Lung (tissue), 11 donors: ENCODE measurements at regions not wholly inside any gene's neighbourhood (a gene's known extent, or its start where the extent isn't known, plus 50 kb on each side); places are given as distances from the start of the nearest gene placed in this dataset.

Source experiments
- ATAC-seq: fragments of 200-7000 bp; cut with Tn5 transposase; one replicate; pipeline ENCODE4 v1.9.1; 2020; ENCODE audit warnings: moderate number of reproducible peaks; ENCODE audit not compliant: insufficient read depth, low FRiP score
- DNase-seq, 3 donors: peaks; one replicate each; pipeline ENCODE4 v3.0.0-alpha.2; 2013 to 2017
- H3K27ac ChIP-seq, 2 donors: one replicate each; pipeline ENCODE4 v1.5.1; 2013; ENCODE audit warnings: mild to moderate bottlenecking in 2 of 2, moderate library complexity in 2 of 2, control low read depth in 1 of 2, inconsistent platforms in 1 of 2, low read depth in 1 of 2, low read length in 1 of 2
- H3K27me3 ChIP-seq, 3 donors: one replicate each; pipeline ENCODE4 v1.5.1; 2013; ENCODE audit warnings: low read length in 2 of 3; ENCODE audit not compliant: control insufficient read depth in 3 of 3, insufficient read depth in 3 of 3
- H3K36me3 ChIP-seq, 4 donors: one replicate each; pipeline ENCODE4 v1.5.1; 2013; ENCODE audit warnings: low read length in 4 of 4, mild to moderate bottlenecking in 1 of 4, moderate library complexity in 1 of 4; ENCODE audit not compliant: control insufficient read depth in 4 of 4, insufficient read depth in 4 of 4
- H3K4me1 ChIP-seq, 5 donors: one replicate each; pipeline ENCODE4 v1.5.1; 2013; ENCODE audit warnings: low read length in 5 of 5, mild to moderate bottlenecking in 2 of 5, moderate library complexity in 1 of 5; ENCODE audit not compliant: control insufficient read depth in 5 of 5, insufficient read depth in 5 of 5
- H3K4me3 ChIP-seq: one replicate; pipeline ENCODE4 v1.5.1; 2013; ENCODE audit warnings: mild to moderate bottlenecking, control low read depth, moderate library complexity
- H3K9ac ChIP-seq, 2 donors: one replicate each; pipeline ENCODE4 v1.5.1; 2013; ENCODE audit warnings: low read length in 2 of 2, control low read depth in 1 of 2; ENCODE audit not compliant: insufficient read depth in 1 of 2
- H3K9me3 ChIP-seq, 4 donors: one replicate each; pipeline ENCODE4 v1.5.1; 2013; ENCODE audit warnings: low read length in 3 of 4, mild to moderate bottlenecking in 1 of 4, moderate library complexity in 1 of 4; ENCODE audit not compliant: control insufficient read depth in 4 of 4, insufficient read depth in 3 of 4
- CTCF ChIP-seq: IDR thresholded peaks from 2 replicates; pipeline ENCODE4 v1.5.1; 2012; ENCODE audit warnings: mild to moderate bottlenecking; ENCODE audit errors: control extremely low read depth, extremely low read depth
- WGBS, 2 donors: extraction: QIAGEN DNeasy Blood & Tissue Kit; methylation state at CpG; one replicate each; pipeline ENCODE4 v1.1.7; 2013; 5-methylcytosine and 5-hydroxymethylcytosine counted together
- donor health status: control.
- donor health status: control.
- donor health status: Bipolar disorder and iron deficiency.
- donor health status: healthy.
- donor health status: DM: yes; HTN: yes; CAD: no.

DNA sequence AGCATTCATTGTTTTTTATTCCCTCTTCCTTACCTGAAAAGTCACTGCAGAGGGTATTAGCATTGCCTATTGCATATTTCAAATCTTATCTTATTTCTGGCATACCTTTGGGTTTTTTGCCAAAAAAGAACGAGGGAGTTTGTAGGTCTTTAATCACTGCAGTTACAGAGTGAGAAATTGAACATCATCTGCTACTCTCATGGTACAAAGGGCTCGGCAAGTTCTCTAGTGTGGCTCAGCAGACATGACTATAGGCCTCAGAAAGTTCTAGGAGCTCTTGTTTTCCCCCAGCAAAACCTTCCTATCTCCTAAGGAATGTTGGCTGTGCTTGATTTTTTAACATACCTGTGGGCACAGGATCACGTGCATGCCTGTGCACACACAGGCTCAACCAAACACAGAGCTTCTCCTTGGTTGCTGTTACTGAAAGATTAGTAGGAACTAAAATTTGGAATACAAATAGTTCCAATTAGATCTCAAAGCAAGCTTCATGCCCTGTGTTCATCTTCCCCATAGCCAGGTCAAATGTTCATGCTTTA lies 69.7 kb downstream of the CCDC185 start:
- Histone ChIP-seq H3K27ac (no peak overlapping the region), H3K4me1 (peaks cover 0 to 14% (median 4%) of the 10 kb centered on the region in 5 donors), H3K27me3 (no peaks in the 10 kb centered on the region), H3K4me3 (no peak overlapping the region), H3K36me3 (no peaks in the 10 kb centered on the region), H3K9me3 (peaks cover 0 to 2% (median 0%) of the 10 kb centered on the region in 4 donors), H3K9ac (no peak overlapping the region)
- no peak for ATAC-seq
- WGBS, 2 donors, result 53 to 77% methylated on average over 3 of the region's 3 CpGs
- no peak for TF ChIP-seq CTCF
- no peak for DNase-seq

DNA sequence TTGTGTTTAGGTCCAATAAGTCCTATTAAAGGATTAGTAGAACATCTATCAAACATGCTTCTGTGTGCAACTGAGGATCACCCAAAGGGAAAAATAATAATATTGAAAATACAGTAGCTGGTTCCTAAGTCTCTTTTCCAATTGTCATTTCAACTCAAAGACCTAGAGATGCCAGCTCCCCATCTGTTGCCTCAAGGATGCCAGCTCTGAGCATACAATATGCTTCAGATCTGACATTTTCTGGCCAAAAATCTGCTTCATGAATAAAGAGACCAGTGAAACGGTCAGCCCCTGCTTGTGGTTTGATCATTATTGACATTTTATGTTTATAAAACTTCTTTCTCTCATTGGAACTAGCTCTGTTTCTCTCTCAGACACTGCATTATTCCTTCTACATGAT lies 72.9 kb downstream of the CCDC185 start:
- no peaks in the 10 kb centered on the region for H3K27me3 ChIP-seq
- H3K27ac ChIP-seq, result no peak overlapping the region
- TF ChIP-seq CTCF, result no peak
- H3K9me3 ChIP-seq, result peaks cover 0 to 2% (median 0%) of the 10 kb centered on the region in 4 donors
- ATAC-seq (no peak), DNase-seq (no peak)
- peaks cover 0 to 14% (median 0%) of the 10 kb centered on the region in 5 donors for H3K4me1 ChIP-seq
- WGBS, 2 donors, result 63 to 71% methylated on average over 1 of the region's 1 CpG
- H3K9ac ChIP-seq, result no peak overlapping the region
- H3K36me3 ChIP-seq, result no peaks in the 10 kb centered on the region
- no peak overlapping the region for H3K4me3 ChIP-seq

GRCh38 chr1:223471566-223471965 lies 78.4 kb downstream of the CCDC185 start:
- 87 to 90% methylated on average over 1 of the region's 1 CpG for WGBS, 2 donors
- no peak for ATAC-seq
- Histone ChIP-seq H3K4me1 (peaks cover 0 to 4% (median 0%) of the 10 kb centered on the region in 5 donors), H3K9me3 (no peaks in the 10 kb centered on the region), H3K27ac (no peak overlapping the region), H3K36me3 (no peaks in the 10 kb centered on the region), H3K9ac (no peak overlapping the region), H3K4me3 (no peak overlapping the region), H3K27me3 (peaks cover 0 to 4% (median 0%) of the 10 kb centered on the region in 3 donors)
- TF ChIP-seq CTCF, result no peak
- no peak for DNase-seq

DNA sequence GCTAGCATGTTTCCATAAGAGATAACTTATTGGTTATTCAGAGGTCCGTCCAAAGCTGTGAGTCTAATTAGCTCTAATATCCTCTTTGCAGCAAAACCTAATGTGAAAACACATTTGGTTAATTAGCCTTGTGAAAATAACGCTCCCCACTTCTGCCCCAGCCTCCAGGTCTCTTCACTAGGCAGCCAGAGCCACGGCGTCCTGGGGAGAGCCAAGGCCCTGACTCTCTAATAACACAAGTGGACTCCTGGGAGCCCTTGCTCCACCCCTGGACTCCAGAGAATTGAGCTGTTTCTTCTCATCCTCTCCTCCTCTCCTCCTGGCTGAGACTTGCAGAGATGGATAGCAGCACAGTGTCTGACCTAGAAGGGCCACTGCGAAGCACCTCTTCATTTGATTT lies 78.8 kb downstream of the CCDC185 start:
- ATAC-seq, result no peak
- no peak for TF ChIP-seq CTCF
- 89 to 91% methylated on average over 5 of the region's 5 CpGs for WGBS, 2 donors

More for the DNA sequence above, 78.8 kb downstream of the CCDC185 start:
- Histone ChIP-seq H3K27me3 (peaks cover 0 to 4% (median 0%) of the 10 kb centered on the region in 3 donors), H3K27ac (no peak overlapping the region), H3K9me3 (no peaks in the 10 kb centered on the region), H3K9ac (no peak overlapping the region), H3K4me1 (no peaks in the 10 kb centered on the region), H3K36me3 (no peaks in the 10 kb centered on the region), H3K4me3 (no peak overlapping the region)
- no peak for DNase-seq
